Neural cell (in vitro differentiated cells): ENCODE measurements at regions not wholly inside any gene's neighbourhood (a gene's known extent, or its start where the extent isn't known, plus 50 kb on each side); places are given as distances from the start of the nearest gene placed in this dataset.

Experiments used
- H2AFZ ChIP-seq: fragments of 200-600, 300-800 bp; sonication (generic), shearing (Covaris generic); 2 replicates; pipeline ENCODE4 v1.6.0; 2014; ENCODE audit warnings: low read depth, mild to moderate bottlenecking, antibody characterized with exemption, low read length, moderate library complexity
- H3F3A ChIP-seq: fragments of 200-600 bp; shearing (Covaris generic); 2 replicates; pipeline ENCODE4 v1.6.1; 2016; ENCODE audit warnings: mild to moderate bottlenecking, moderate library complexity, mixed read lengths, antibody characterized with exemption, low read length; ENCODE audit not compliant: insufficient read depth, poor library complexity, severe bottlenecking
- H3K27ac ChIP-seq: fragments of 200-600, 300-800 bp; sonication (generic), shearing (Covaris generic); 2 replicates; pipeline ENCODE4 v1.5.1; 2014; ENCODE audit warnings: mild to moderate bottlenecking, low read length, moderate library complexity
- H3K27me3 ChIP-seq: fragments of 300-800, 200-600 bp; sonication (generic), shearing (Covaris generic); 2 replicates; pipeline ENCODE4 v1.6.0; 2014; ENCODE audit warnings: mild to moderate bottlenecking, low read depth, low read length, moderate library complexity; ENCODE audit not compliant: insufficient read depth
- H3K36me3 ChIP-seq: fragments of 300-800, 200-600 bp; sonication (generic), shearing (Covaris generic); 2 replicates; pipeline ENCODE4 v1.5.1; 2014; ENCODE audit warnings: mild to moderate bottlenecking, antibody characterized with exemption, low read length, moderate library complexity; ENCODE audit not compliant: insufficient read depth
- H3K4me2 ChIP-seq: fragments of 300-800, 200-600 bp; sonication (generic), shearing (Covaris generic); 2 replicates; pipeline ENCODE4 v1.6.0; 2014; ENCODE audit warnings: mild to moderate bottlenecking, low read length
- H3K4me3 ChIP-seq: fragments of 300-800, 200-600 bp; sonication (generic), shearing (Covaris generic); 2 replicates; pipeline ENCODE4 v1.5.1; 2014; ENCODE audit warnings: mild to moderate bottlenecking, low read length, moderate library complexity
- H3K79me2 ChIP-seq: fragments of 200-600 bp; shearing (Covaris generic); replicated peaks from 2 replicates; pipeline ENCODE4 v1.6.0; 2014; ENCODE audit warnings: mild to moderate bottlenecking, low read length, moderate library complexity; ENCODE audit not compliant: insufficient read depth
- H3K9ac ChIP-seq: fragments of 300-800, 200-600 bp; sonication (generic), shearing (Covaris generic); 2 replicates; pipeline ENCODE4 v1.6.1; 2016; ENCODE audit warnings: mild to moderate bottlenecking, low read length, mixed read lengths
- H3K9me2 ChIP-seq: fragments of 200-600 bp; shearing (Covaris generic); 2 replicates; pipeline ENCODE4 v1.6.1; 2016; ENCODE audit warnings: mild to moderate bottlenecking, low read length, mixed read lengths; ENCODE audit not compliant: insufficient read depth
- H3K9me3 ChIP-seq: fragments of 200-600, 300-800 bp; sonication (generic), shearing (Covaris generic); 2 replicates; pipeline ENCODE4 v1.6.1; 2016; ENCODE audit warnings: mild to moderate bottlenecking, mixed run types, low read length, moderate library complexity, mixed read lengths
- H4K20me1 ChIP-seq: fragments of 200-600 bp; shearing (Covaris generic); 2 replicates; pipeline ENCODE4 v1.6.1; 2016; ENCODE audit warnings: mild to moderate bottlenecking, mixed run types; ENCODE audit not compliant: insufficient read depth
- EP300 ChIP-seq: fragments of 450-650 bp; conservative IDR thresholded peaks from 2 replicates; pipeline ENCODE4 v1.6.1; 2014; ENCODE audit warnings: antibody characterized with exemption, mild to moderate bottlenecking, moderate library complexity; ENCODE audit not compliant: poor library complexity, severe bottlenecking
- EZH2 ChIP-seq: fragments of 200-600, 300-800 bp; shearing (Covaris generic), sonication (generic); IDR thresholded peaks from 2 replicates; pipeline ENCODE4 v1.6.1; 2014; ENCODE audit warnings: antibody characterized with exemption, low read length, borderline replicate concordance, mild to moderate bottlenecking; ENCODE audit not compliant: insufficient read depth, poor library complexity, severe bottlenecking
- MXI1 ChIP-seq: fragments of 450-650 bp; conservative IDR thresholded peaks from 2 replicates; pipeline ENCODE4 v1.6.1; 2014; ENCODE audit warnings: antibody characterized with exemption, mild to moderate bottlenecking; ENCODE audit not compliant: poor library complexity, severe bottlenecking
- POLR2AphosphoS5 ChIP-seq: IDR thresholded peaks from 2 replicates; pipeline ENCODE4 v1.6.1; 2012
- RAD21 ChIP-seq: fragments of 450-650 bp; conservative IDR thresholded peaks from 2 replicates; pipeline ENCODE4 v1.6.1; 2014; ENCODE audit warnings: antibody characterized with exemption, mild to moderate bottlenecking, moderate library complexity
- SMC3 ChIP-seq: fragments of 450-650 bp; conservative IDR thresholded peaks from 2 replicates; pipeline ENCODE4 v1.6.1; 2014; ENCODE audit warnings: antibody characterized with exemption, mild to moderate bottlenecking, moderate library complexity; ENCODE audit not compliant: poor library complexity
- TAF1 ChIP-seq: IDR thresholded peaks from 2 replicates; pipeline ENCODE4 v1.6.1; 2012; ENCODE audit warnings: low read depth
- TF ChIP-seq, protein P1 (sequence below): fragments of 450-650 bp; IDR thresholded peaks from 2 replicates; pipeline ENCODE4 v1.5.1; 2014; ENCODE audit warnings: antibody characterized with exemption, mild to moderate bottlenecking, moderate library complexity; ENCODE audit not compliant: poor library complexity, severe bottlenecking
- TF ChIP-seq, protein P2 (sequence below): IDR thresholded peaks from 2 replicates; pipeline ENCODE4 v1.6.1; 2012; ENCODE audit warnings: borderline replicate concordance

DNA sequence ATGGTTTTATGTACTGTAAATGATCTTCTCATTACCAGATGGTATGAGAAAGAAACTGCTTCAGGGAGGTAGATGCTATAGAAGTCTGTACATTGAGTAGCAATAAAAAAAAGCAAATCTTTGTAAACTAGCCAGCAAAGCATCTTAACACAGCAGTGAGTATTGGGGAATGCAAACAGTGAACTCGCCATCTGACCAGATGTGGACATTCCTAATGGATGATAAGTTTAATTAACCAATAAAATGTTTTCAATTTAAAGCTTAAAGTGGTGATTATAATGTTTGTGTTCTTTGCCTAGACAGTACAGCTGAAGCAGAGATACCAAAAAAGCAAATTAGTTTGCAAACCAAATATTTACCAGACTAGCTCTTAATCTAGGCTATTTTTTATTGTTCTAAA lies 1144.2 kb downstream of the FAT4 start:
- Histone ChIP-seq H3K4me2 (no peak overlapping the region), H3K4me3 (no peak overlapping the region), H3K79me2 (no peaks in the 10 kb centered on the region), H2AFZ (no peak overlapping the region), H3K27ac (no peak overlapping the region), H3K27me3 (no peaks in the 10 kb centered on the region), H4K20me1 (no peaks in the 10 kb centered on the region), H3K9ac (no peak overlapping the region), H3K36me3 (no peaks in the 10 kb centered on the region), H3K9me3 (no peaks in the 10 kb centered on the region), H3K9me2 (no peaks in the 10 kb centered on the region), H3F3A (no peaks in the 10 kb centered on the region)
- TF ChIP-seq, protein P1, sequence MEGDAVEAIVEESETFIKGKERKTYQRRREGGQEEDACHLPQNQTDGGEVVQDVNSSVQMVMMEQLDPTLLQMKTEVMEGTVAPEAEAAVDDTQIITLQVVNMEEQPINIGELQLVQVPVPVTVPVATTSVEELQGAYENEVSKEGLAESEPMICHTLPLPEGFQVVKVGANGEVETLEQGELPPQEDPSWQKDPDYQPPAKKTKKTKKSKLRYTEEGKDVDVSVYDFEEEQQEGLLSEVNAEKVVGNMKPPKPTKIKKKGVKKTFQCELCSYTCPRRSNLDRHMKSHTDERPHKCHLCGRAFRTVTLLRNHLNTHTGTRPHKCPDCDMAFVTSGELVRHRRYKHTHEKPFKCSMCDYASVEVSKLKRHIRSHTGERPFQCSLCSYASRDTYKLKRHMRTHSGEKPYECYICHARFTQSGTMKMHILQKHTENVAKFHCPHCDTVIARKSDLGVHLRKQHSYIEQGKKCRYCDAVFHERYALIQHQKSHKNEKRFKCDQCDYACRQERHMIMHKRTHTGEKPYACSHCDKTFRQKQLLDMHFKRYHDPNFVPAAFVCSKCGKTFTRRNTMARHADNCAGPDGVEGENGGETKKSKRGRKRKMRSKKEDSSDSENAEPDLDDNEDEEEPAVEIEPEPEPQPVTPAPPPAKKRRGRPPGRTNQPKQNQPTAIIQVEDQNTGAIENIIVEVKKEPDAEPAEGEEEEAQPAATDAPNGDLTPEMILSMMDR: no peak
- TF ChIP-seq POLR2AphosphoS5 (no peak), RAD21 (no peak), SMC3 (no peak), EZH2 (no peak), MXI1 (no peak), TAF1 (no peak), EP300 (no peak)
- TF ChIP-seq, protein P2, sequence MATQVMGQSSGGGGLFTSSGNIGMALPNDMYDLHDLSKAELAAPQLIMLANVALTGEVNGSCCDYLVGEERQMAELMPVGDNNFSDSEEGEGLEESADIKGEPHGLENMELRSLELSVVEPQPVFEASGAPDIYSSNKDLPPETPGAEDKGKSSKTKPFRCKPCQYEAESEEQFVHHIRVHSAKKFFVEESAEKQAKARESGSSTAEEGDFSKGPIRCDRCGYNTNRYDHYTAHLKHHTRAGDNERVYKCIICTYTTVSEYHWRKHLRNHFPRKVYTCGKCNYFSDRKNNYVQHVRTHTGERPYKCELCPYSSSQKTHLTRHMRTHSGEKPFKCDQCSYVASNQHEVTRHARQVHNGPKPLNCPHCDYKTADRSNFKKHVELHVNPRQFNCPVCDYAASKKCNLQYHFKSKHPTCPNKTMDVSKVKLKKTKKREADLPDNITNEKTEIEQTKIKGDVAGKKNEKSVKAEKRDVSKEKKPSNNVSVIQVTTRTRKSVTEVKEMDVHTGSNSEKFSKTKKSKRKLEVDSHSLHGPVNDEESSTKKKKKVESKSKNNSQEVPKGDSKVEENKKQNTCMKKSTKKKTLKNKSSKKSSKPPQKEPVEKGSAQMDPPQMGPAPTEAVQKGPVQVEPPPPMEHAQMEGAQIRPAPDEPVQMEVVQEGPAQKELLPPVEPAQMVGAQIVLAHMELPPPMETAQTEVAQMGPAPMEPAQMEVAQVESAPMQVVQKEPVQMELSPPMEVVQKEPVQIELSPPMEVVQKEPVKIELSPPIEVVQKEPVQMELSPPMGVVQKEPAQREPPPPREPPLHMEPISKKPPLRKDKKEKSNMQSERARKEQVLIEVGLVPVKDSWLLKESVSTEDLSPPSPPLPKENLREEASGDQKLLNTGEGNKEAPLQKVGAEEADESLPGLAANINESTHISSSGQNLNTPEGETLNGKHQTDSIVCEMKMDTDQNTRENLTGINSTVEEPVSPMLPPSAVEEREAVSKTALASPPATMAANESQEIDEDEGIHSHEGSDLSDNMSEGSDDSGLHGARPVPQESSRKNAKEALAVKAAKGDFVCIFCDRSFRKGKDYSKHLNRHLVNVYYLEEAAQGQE: no peak

DNA sequence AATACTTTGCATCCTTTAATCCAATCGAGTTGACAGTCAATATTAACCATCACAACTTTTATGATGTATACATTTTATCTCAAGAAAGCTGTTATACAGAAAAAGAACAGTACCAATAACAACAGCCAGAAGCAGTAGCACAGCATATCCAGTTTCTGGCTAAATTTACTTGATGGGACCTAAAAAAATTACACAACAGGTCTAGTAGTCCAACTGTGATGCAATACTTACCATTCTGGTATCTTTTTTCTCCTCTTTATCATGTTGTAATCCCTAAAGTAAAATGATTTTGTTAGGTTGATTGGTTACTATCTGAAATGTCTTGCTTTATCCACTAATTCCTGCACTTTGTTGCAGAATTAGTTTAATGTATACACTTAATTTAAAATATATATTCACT lies 1150.6 kb downstream of the FAT4 start:
- H3K79me2 ChIP-seq: no peaks in the 10 kb centered on the region
- no peak overlapping the region for H3K9ac ChIP-seq
- no peaks in the 10 kb centered on the region for H3K9me2 ChIP-seq
- TF ChIP-seq RAD21: no peak
- TF ChIP-seq SMC3: no peak
- TF ChIP-seq MXI1: no peak
- TF ChIP-seq, protein P2: no peak
- no peak for TF ChIP-seq EZH2
- TF ChIP-seq POLR2AphosphoS5: no peak
- TF ChIP-seq TAF1: no peak
- TF ChIP-seq EP300: no peak
- TF ChIP-seq, protein P1: no peak
- no peak overlapping the region for H3K4me2 ChIP-seq
- H3K9me3 ChIP-seq: no peaks in the 10 kb centered on the region
- no peak overlapping the region for H2AFZ ChIP-seq
- H3F3A ChIP-seq: no peaks in the 10 kb centered on the region
- H3K36me3 ChIP-seq: no peaks in the 10 kb centered on the region
- no peaks in the 10 kb centered on the region for H4K20me1 ChIP-seq
- H3K27me3 ChIP-seq: no peaks in the 10 kb centered on the region
- H3K27ac ChIP-seq: no peak overlapping the region
- H3K4me3 ChIP-seq: no peak overlapping the region
